GM13976 (cell line): ENCODE measurements at regions not wholly inside any gene's neighbourhood (a gene's known extent, or its start where the extent isn't known, plus 50 kb on each side); places are given as distances from the start of the nearest gene placed in this dataset.

Experiments used
- DNase-seq: peaks from one replicate; pipeline ENCODE4 v3.0.0; 2012; ENCODE audit warnings: low spot score
- in situ Hi-C: fragments of 300-500 bp; cut with MboI; formaldehyde crosslinking; loops from one replicate; pipeline ENCODE4 v1.12.0; 2022; ENCODE audit warnings: low sequenced_read_pairs, mixed read lengths, inconsistent platforms; ENCODE audit not compliant: unreplicated experiment
- TF ChIP-seq, protein P1 (sequence below): IDR thresholded peaks from 2 replicates; pipeline ENCODE4 v1.5.1; 2012; ENCODE audit warnings: borderline replicate concordance, mild to moderate bottlenecking; ENCODE audit not compliant: insufficient read depth; ENCODE audit errors: extremely low read depth, missing control alignments, control extremely low read depth

DNA sequence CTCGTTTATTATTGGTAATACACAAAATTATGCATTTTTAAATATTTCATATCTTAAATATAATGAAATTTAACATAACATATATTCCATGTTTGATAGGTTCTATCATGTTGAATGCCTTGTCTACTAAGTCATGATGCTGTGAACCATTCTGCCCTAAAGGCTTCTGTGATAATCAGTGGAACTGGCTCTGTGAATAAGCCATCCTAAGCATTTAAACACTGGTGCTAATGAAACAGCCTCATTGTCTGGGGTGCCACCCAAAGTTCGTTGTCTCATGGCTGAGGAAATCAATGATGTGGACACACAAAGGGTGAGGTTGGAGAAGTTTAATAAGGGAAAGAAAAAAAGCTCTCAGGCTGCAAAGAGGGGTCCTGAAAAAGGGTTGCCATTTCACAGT, 264.7 kb upstream of the ZRANB2 start:
- DNase-seq = no peak
- in situ Hi-C loops = no loop called here
- TF ChIP-seq, protein P1, sequence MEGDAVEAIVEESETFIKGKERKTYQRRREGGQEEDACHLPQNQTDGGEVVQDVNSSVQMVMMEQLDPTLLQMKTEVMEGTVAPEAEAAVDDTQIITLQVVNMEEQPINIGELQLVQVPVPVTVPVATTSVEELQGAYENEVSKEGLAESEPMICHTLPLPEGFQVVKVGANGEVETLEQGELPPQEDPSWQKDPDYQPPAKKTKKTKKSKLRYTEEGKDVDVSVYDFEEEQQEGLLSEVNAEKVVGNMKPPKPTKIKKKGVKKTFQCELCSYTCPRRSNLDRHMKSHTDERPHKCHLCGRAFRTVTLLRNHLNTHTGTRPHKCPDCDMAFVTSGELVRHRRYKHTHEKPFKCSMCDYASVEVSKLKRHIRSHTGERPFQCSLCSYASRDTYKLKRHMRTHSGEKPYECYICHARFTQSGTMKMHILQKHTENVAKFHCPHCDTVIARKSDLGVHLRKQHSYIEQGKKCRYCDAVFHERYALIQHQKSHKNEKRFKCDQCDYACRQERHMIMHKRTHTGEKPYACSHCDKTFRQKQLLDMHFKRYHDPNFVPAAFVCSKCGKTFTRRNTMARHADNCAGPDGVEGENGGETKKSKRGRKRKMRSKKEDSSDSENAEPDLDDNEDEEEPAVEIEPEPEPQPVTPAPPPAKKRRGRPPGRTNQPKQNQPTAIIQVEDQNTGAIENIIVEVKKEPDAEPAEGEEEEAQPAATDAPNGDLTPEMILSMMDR = no peak

DNA sequence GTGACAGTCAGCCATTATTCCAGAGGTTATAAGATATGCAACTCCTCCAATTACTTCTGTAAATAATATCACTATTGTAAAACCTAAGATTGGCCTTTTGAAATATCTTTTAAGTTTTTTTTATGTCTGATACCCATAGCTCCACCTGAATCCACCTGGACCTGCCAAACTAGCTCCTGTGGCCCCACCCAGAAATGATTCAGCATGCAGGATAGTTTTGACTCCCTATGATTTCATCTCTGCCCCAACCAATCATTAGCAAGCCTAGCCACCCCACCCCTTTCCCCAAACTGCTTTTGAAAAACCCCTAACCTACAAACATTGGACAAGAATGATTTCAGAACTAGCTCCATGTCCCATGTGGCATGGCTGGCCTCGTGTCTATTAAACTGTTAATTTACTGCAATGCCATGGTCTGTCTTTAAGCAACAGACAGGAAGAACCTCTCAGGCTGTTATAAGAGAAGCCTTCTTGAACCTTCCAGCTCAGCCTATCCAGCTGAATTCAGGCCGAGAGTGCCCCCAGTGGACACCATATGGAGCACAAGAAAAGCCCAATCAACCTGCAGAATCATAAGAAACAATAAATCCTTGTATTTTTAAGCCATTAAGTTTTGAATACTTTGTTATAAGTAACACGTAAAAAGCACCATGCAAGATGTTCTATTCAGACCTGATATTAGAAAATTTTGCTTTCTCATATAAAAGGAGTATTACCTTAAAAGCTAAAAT, 263.0 kb upstream of the ZRANB2 start:
- in situ Hi-C loops = no loop called here
- TF ChIP-seq, protein P1 = peak; percentile 7
- no peak for DNase-seq

DNA sequence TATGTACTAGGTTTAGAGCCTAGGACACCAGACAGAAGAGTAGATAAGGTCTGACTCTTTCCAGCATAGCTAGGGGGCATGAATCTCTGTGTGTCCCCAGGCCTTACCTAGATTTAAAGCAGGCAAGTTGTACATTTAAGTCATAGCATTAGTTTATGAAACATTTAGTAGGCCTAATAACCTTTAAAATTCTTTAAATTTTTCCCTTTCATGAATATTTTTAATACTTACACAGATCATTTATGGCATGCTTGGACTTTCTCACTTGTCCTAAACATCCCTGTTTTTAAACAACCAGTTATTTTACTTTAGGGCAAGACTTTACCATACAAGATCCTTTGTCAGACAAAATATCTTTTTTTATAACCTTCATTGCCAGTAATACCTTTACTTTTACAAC, 258.4 kb upstream of the ZRANB2 start:
- in situ Hi-C loops = no loop called here
- no peak for DNase-seq
- TF ChIP-seq, protein P1 = no peak

DNA sequence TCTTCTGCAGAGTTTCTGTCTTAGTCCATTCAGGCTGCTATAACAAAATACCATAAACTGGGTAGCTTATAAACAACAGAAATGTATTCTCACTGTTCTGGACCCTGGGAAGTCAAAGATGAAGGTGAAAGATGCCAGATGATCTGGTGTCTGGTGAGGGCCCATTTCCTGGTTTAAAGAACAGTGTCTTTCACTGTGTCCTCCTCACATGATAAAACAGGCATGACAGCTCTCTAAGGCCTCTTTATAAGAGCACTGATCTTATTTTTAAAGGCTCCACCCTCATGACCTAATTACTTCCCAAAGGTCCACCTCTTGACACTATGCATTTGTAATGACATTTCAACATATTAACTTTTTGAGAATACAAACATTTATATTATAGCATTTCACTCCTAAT, 250.2 kb upstream of the ZRANB2 start:
- in situ Hi-C loops = no loop called here
- TF ChIP-seq, protein P1 = no peak
- DNase-seq = no peak

DNA sequence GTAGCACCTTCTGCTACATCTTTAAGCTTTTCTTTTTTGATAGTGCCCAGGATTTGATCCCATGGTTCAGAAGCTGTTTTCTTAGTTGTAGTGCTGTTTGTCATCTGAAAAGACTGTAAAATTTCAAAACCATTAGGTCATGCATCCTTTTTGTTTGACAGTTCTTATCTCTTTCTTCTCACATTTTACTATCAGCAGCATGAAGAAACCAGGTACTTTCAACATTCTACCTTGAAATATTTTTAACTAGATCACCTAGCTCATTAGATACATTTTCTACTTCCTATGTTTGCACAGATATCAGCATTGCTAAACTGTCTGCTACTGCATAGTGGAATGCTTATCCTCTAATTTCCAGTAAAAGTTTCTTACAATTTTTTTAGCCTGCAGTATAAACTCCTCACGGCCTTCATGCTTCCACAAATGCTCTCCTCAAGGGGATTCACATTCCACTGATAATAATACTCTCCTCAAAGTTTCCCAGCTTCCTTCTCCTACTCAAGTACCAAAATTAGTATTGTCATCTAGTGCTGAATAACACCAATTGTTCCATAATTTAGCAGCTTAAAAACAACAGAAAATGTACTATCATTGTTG, 243.9 kb upstream of the ZRANB2 start:
- TF ChIP-seq, protein P1 = no peak
- DNase-seq = no peak
- in situ Hi-C loops = no loop called here

DNA sequence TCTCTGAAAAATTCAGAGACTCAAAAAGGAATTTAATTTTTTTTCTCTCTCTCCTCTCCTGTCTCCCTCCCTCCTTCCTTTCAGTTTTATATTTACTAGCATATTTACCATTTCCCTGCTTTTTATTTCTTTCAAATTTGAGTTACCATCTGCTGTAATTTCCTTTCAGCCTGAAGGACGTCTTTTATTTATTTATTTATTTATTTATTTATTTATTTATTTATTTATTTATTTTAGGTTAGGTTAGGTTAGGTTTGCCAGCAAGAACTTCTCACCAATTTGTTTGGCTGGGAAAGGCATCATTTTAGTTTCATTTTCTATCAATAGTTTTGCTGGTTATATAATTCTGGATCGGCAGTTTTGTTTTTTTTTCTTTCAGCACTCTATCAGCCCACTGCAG, 231.7 kb upstream of the ZRANB2 start:
- TF ChIP-seq, protein P1 = no peak
- DNase-seq = no peak
- in situ Hi-C loops = no loop called here
